ENCODE measurements at regions not wholly inside any gene's neighbourhood (a gene's known extent, or its start where the extent isn't known, plus 50 kb on each side); places are given as distances from the start of the nearest gene placed in this dataset.
"Not testable (repeated sequence)": the region's sequence is repeated elsewhere in the genome, so short reads cannot be mapped to it uniquely, and the experiment has no call there.

- H3K27me3 ChIP-seq: no peaks in the 10 kb centered on the region
- WGBS, 2 donors: 72 to 81% methylated on average over 3 of the region's 3 CpGs
- no peaks in the 10 kb centered on the region for H3K36me3 ChIP-seq
- intact Hi-C loops (cut with DNase I): no loop called here
- H3K4me1 ChIP-seq: no peaks in the 10 kb centered on the region
- no peak overlapping the region for H3K4me3 ChIP-seq (replicated peaks in 1 of 3)
- no peak overlapping the region for H3K27ac ChIP-seq
- no peaks in the 10 kb centered on the region for H3K9me3 ChIP-seq
- no peak for DNase-seq
- no peak for TF ChIP-seq POLR2A (IDR thresholded peaks at IDR 0.05)
- TF ChIP-seq CTCF (IDR thresholded peaks at IDR 0.05): no peak
Observed at GRCh38 chr15:72847806-72848205, 64.2 kb upstream of the ADPGK start.

GRCh38 chr15:72847033-72847432 is 63.5 kb upstream of the ADPGK start:
- intact Hi-C loops (cut with DNase I): no loop called here
- no peaks in the 10 kb centered on the region for H3K4me1 ChIP-seq
- WGBS, 2 donors: 87 to 91% methylated on average over 3 of the region's 4 CpGs
- H3K27ac ChIP-seq: no peak overlapping the region
- no peak for DNase-seq
- H3K9me3 ChIP-seq: no peaks in the 10 kb centered on the region
- no peaks in the 10 kb centered on the region for H3K36me3 ChIP-seq
- no peak overlapping the region for H3K4me3 ChIP-seq (replicated peaks in 1 of 3)
- H3K27me3 ChIP-seq: no peaks in the 10 kb centered on the region
- TF ChIP-seq CTCF (IDR thresholded peaks at IDR 0.05) (no peak), POLR2A (IDR thresholded peaks at IDR 0.05) (no peak)

GRCh38 chr15:72845981-72846383 is 62.4 kb upstream of the ADPGK start:
- Histone ChIP-seq H3K27me3 (no peaks in the 10 kb centered on the region), H3K4me1 (no peaks in the 10 kb centered on the region), H3K9me3 (no peaks in the 10 kb centered on the region), H3K4me3 (replicated peaks in 1 of 3) (no peak overlapping the region), H3K36me3 (no peaks in the 10 kb centered on the region), H3K27ac (no peak overlapping the region)
- intact Hi-C loops (cut with DNase I): no loop called here
- no peak for TF ChIP-seq POLR2A (IDR thresholded peaks at IDR 0.05)
- no peak for TF ChIP-seq CTCF (IDR thresholded peaks at IDR 0.05)
- no peak for DNase-seq

- TF ChIP-seq CTCF (IDR thresholded peaks at IDR 0.05) (no peak), POLR2A (IDR thresholded peaks at IDR 0.05) (no peak)
- Histone ChIP-seq H3K27ac (no peak overlapping the region), H3K4me1 (no peaks in the 10 kb centered on the region), H3K9me3 (no peaks in the 10 kb centered on the region), H3K4me3 (replicated peaks in 1 of 3) (no peak overlapping the region), H3K36me3 (no peaks in the 10 kb centered on the region), H3K27me3 (no peaks in the 10 kb centered on the region)
- WGBS, 2 donors: 93 to 100% methylated on average over 1 of the region's 1 CpG
- intact Hi-C loops (cut with DNase I): no loop called here
- DNase-seq: no peak
Observed at GRCh38 chr15:72844067-72844466, 60.5 kb upstream of the ADPGK start.

- H3K9me3 ChIP-seq; H3K36me3 ChIP-seq; intact Hi-C loops (cut with DNase I); DNase-seq; H3K27me3 ChIP-seq; H3K27ac ChIP-seq; H3K4me3 ChIP-seq (replicated peaks in 1 of 3); H3K4me1 ChIP-seq: not testable (repeated sequence)
- WGBS, 2 donors: 98 to 99% methylated on average over 4 of the region's 4 CpGs
Observed at GRCh38 chr15:72843340-72843739, 59.8 kb upstream of the ADPGK start.

GRCh38 chr15:72840114-72840513 is 56.6 kb upstream of the ADPGK start:
- H3K27me3 ChIP-seq: no peaks in the 10 kb centered on the region
- no peak overlapping the region for H3K27ac ChIP-seq
- 79 to 84% methylated on average over 7 of the region's 7 CpGs for WGBS, 2 donors

More at GRCh38 chr15:72840114-72840513, 56.6 kb upstream of the ADPGK start:
- H3K9me3 ChIP-seq: no peaks in the 10 kb centered on the region
- H3K36me3 ChIP-seq: no peaks in the 10 kb centered on the region
- intact Hi-C loops (cut with DNase I): no loop called here
- H3K4me1 ChIP-seq: no peaks in the 10 kb centered on the region
- DNase-seq: no peak
- TF ChIP-seq POLR2A (IDR thresholded peaks at IDR 0.05): no peak
- TF ChIP-seq CTCF (IDR thresholded peaks at IDR 0.05): no peak
- H3K4me3 ChIP-seq (replicated peaks in 1 of 3): no peak overlapping the region

Data from thyroid gland (tissue), 4 donors.